ENCODE measurements at regions not wholly inside any gene's neighbourhood (a gene's known extent, or its start where the extent isn't known, plus 50 kb on each side); places are given as distances from the start of the nearest gene placed in this dataset.

DNA sequence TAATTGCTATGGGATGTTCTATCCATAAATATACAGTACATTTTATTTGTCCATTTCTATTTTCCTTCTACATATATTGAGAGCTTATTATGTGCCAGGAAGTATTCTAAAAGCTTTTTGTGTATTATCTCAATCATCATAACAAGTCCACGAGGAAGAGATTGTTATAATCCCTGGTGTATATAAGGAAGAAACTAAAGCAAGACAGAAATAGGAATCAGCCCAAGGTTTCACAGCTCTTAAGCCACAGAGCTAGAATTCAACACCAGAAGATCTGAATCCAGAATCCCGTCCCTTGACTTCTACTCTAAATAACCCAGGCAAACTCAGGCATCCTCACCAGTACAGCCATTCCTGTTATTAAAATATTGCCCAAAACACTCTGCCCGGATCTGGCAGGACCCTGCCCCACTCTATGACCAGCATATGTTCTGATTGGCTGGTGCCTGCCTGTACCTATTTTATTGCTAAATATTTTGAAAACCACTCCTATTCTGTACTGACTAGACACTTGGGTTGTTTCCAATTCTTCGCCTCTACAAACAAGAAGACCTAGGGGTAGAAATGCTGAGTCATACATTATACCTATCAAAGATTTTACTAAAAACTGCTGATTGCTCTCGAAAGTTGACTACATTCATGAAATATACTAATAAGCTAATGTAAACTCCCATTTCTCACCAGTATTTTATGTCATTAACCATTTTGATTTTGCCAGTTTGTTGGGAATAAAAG, 297.4 kb downstream of the ENC1 start:
- DNase-seq (ENCODE audit: low spot score) = no peak

DNA sequence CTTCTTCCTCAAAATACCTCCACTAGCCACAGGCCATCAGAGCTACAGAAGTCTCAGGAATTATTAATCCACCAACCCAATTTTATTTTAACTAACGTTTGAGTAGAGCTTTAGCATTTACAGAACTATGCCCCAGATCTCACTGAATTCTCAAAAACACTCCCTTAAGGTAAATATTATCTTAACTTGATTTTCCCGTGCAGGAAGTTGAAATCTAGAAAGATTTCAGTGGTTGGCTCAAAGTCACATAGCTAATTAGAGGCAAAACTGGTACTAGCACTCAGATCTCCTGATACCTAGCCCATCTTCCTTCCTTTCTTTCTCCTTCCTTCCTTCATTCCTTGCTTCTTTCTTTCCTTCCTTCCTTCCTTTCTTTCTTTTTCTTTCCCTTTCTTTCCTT, 298.3 kb downstream of the ENC1 start:
- DNase-seq (ENCODE audit: low spot score) = no peak

DNA sequence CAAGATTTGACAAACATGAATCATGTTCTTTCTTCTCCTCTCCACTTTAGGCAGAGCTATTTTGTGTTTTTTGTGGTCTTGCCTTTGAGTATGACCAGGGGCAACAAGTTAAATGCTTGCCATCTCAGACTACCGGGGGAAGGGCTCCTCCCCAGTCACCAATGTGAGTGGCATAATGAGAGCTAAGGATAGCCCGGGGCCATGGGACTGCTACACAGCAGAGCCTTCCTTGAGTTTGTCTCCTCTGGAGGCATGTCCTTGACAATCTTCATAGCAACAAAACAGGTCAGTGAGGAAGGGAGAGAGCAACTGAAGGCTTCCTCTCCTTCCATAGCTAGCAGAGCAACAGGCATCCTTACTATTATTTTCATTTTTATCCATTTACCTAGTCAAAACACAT, 299.3 kb downstream of the ENC1 start:
- DNase-seq (ENCODE audit: low spot score) = no peak

- no peak for DNase-seq (ENCODE audit: low spot score)
These were observed 300.1 kb downstream of the ENC1 start for GRCh38 chr5:74340476-74340875.

DNA sequence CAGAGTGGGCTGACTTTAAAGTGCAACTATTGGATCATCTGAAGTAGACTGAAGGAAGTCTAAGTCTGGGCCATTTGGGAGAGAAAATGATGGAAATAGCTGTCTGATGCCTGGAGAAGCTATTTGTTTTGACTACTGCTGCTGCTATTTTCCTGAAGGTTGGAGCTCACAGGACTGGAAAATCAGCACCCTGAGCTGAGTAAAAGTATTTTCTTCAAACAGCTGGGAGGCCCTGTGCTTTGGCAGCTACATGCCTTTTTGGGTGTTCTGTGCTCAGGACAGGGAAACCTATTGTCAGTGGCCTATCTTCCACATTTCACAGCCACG, 302.6 kb downstream of the ENC1 start:
- no peak for DNase-seq (ENCODE audit: low spot score)

DNA sequence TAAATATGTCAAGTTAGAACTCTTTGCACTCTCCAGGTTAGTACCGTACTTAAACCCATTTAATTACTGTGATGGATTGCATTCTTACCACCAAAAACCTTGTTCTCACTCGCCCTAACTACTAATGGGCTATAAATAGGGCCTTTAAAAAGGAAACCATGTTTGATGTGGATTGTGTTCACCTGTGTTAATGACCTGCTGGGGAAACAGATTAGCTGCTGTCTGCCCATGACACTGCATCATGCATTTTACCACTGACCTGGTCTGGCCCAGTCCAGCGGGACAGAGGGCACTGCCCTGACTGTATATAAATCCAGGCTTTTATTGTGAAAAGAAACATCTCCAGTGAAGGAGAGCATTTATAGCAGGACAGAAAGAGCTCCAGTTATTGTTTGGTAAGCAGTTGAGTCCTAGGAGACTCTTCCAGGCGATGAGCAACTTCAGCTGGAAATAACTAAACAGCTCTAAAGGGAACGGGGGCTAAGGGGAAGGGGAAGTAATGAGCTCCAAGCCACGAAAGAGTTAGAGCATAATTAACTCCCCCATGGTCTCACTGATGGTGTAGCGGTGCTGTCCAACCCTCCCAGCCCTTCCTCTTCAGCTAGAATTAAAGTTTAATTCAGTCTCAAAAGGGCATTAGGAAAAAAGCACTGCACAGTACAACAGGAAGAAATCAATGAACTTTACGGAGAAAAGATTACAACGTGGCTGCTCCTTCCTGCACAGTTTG, 303.1 kb downstream of the ENC1 start:
- DNase-seq (ENCODE audit: low spot score) = no peak

GRCh38 chr5:74336297-74336696, 304.2 kb downstream of the ENC1 start:
- no peak for DNase-seq (ENCODE audit: low spot score)

DNA sequence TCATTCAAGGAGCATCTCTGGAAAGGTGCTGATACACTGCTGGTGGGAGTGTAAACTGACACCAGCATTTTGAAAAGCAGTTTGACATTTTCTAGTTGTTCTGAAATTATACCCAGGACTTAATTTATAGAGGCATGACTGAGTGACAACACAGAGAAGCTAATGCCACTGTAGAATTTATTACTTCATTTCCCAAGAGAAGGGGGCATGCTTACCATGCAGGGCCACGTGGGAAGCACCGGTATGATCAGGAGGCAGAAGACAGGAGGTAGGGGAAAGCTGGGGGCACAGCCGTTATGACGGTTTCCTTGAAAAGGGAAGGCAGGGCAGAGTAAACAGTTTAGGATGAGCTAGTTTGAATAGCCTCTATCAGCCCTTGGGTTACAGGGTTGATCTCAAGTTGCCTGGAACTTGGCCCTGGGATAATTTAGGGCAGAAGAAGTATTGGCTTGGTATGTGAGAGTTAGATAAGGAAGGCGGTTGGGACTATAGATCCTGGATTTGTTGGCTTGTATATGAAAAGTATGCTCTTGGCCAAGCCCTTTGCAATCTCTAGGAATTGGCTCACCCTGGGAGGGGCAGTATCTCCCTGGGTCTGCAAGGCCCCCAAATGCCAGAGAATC, 305.7 kb downstream of the ENC1 start:
- DNase-seq (ENCODE audit: low spot score) = no peak

DNA sequence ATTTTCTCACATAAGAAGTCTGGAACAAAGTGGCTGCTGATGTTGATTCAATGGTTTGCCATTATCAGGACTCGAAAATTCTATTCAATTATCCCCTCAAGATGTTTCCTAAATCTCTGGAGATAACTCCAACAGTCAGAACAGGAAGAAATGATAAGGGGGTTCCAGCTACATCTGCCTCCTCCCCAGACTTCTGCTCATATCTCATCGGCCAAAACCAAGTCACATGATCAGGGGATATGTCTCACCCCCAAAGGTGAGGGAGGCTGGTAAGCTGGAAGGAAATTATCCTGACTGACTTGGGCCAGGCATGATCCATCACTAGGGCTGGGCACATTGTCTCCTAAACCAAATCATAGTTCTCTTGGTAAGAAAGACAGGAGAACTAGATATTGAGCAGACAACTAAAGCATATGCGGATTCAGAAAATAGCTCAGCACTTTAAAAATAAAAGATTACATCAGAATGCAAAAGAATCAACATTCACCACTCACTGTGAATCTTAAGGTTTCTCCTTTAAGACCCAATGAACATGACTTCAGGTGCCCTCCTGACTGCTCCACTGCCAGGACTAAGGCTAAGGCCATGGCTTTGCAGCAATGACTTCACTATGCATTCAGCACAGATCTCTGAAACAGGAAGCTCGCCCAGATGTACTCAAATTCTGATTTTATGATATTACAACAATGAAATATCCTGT, 306.3 kb downstream of the ENC1 start:
- no peak for DNase-seq (ENCODE audit: low spot score)

DNA sequence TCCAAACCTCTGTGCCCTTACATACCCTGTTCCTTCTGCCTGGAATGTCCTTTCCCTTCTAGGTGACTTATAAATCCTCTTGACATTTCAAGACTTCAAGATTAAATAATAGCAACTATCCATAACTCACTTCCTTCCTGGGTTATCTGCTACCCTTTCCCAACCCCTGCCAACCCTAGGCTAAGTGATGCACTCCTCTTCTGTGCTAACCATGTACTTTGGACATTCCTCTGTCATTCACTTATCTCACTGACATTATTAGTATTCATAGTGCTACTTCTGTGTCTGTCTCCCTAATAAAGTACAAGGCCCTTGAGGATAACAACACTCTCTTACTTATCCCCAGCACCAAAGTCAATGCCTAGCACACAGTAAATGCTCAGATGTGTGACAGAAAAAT, 307.1 kb downstream of the ENC1 start:
- no peak for DNase-seq (ENCODE audit: low spot score)

DNA sequence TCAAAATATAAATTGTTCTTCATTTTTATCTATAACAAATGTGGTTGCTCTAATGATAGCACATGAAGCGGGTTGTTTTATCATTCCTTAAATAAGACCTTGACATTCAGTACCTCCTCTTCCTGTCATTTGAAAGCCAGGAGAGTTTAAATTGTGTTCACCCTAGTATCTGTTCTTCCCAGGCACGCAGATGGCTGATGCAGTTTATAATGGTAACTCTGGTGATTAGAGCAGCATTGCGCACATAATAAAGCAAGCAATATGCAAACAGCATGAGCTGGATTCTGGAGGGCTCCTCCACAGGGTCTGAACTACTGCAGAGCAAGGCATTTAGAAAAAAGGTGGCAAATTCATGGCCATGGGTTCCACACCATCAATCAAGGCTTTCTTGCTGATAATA, 307.8 kb downstream of the ENC1 start:
- DNase-seq (ENCODE audit: low spot score) = no peak

GRCh38 chr5:74332006-74332405, 308.5 kb downstream of the ENC1 start:
- DNase-seq (ENCODE audit: low spot score) = no peak

DNA sequence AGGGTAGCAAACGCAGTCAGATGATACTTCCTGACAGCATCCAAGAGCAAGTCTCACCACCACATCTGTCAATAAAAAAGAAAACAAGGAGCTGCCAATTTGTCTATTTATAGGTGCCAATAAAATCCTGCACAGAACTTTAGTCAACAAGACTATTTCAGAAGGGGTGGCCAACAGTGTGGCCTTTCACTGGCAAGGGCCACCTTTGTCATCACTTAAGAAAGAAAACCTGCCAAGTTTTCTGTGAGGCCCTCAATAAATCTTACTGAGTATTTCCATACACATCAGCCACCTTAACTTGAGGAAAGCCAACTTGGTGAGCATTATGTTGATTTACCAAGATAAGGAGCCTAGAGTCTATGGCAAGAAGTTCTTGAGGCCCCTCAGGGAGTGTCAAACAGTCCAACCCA, 312.3 kb downstream of the ENC1 start:
- no peak for DNase-seq (ENCODE audit: low spot score)

DNA sequence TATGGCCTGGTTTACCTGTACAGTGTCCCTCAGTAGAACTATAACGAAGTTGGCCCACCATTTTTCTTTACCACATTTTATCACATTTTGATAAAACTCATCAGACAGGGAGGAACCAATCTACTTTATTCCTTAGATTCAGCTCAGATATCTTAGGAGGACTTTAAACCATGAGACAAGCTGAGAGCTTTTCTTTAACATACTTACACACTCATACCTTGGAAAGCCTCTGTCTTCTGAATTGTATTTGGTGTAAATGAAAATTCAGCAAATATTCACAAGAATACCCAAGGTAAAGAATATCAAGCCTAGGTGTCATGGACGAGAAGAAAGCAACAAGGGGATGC, 313.2 kb downstream of the ENC1 start:
- no peak for DNase-seq (ENCODE audit: low spot score)

DNA sequence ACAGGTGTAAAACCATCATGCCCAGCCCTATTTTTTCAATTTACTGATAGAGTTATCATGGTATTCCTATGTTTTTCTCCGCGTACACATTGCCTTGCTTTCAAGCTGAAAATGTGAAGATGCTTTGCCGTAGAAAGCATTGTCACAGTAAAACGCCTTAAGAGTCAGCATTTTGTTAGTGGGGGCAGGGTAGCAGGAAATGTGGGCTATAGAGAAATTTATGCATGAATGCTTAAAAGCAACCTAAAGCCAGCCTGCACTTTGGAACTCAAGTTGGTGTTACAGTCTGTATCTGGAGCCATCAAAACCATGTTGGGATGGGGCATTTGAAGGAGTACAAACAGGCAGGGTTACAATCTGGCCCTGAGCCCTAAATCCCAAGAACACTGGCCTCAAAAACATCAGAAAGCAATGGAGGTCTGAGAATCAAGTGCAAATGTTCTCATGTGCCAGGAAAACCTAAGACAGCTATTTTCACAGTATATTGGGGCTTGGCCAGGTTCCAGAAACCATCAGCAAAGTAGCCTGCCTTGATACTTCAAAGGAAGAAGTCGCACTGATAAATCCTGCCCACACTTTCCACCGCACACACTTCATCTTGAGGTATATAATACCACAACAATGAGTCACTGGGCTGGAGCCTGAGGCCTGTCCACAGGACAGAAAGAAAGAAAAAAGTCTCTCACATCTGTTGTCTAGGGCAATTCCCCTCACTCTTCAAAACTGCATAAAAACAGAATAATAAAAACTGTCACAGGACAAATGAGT, 313.8 kb downstream of the ENC1 start:
- DNase-seq (ENCODE audit: low spot score) = peak; percentile 72

GRCh38 chr5:74325866-74326265, 314.7 kb downstream of the ENC1 start:
- peak; percentile 31 for DNase-seq (ENCODE audit: low spot score)

DNA sequence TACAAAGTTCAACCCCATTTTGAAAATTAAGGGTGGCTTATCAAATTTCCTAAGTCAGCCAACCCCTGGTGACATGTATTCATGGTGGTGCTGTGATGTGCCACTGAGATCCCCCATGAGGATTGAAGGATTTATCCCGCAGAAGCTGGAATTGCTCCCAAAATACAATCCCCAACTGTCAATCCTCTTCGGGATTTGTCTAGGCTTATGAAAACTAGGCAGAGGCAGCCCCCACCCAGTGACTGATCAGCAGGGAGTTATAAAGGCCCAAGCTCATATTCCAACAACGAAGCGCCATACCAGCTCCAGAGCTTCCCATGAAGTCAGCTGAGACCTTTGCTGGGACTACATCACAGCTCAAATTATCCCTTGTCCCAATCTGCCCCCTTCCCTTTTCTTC, 316.0 kb downstream of the ENC1 start:
- no peak for DNase-seq (ENCODE audit: low spot score)

DNA sequence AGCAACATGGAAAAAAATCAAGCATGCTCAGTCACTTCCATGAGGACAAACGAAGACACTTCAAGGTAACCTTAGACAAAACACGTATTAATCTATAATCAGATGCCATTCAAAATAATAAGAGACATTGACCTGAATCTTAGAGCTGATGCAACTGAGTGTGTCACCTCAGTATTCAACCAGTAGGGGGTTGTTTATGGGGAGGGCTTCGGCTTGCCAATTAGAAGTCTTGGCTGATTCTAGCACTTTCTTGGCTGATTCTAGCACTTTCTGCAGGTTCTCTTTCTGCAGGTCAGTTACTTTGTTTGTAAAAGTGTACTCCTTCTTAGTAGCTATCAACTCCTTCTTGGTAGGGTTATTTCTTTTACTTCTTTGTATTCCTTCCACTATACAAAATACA, 317.6 kb downstream of the ENC1 start:
- no peak for DNase-seq (ENCODE audit: low spot score)

GRCh38 chr5:74322191-74322590, 318.3 kb downstream of the ENC1 start:
- no peak for DNase-seq (ENCODE audit: low spot score)

DNA sequence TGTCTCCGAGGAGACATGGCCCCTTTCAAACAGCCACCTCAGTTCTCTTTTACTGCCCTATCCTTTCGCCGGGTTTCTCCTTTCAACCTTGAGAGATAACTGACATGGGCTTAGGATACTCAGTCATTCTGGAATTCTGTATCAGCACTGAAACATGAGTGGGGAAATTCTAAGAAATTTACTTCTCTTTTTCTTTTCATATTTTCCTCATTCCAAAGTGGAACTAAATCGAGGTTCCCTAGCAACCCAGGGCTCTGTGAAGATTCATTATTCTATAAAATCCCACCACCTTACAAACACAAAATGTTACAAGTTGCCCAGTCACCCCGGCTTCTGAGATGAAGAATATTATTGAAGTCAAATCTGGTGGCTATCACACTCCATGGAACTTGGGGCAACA, 319.2 kb downstream of the ENC1 start:
- DNase-seq (ENCODE audit: low spot score) = no peak

GRCh38 chr5:74320526-74320925, 320.0 kb downstream of the ENC1 start:
- no peak for DNase-seq (ENCODE audit: low spot score)

GRCh38 chr5:74319076-74319475, 321.5 kb downstream of the ENC1 start:
- no peak for DNase-seq (ENCODE audit: low spot score)

Data from AG20443 (cell line).